Lung (tissue), 11 donors: ENCODE measurements at regions not wholly inside any gene's neighbourhood (a gene's known extent, or its start where the extent isn't known, plus 50 kb on each side); places are given as distances from the start of the nearest gene placed in this dataset.

Experiments used
- ATAC-seq: fragments of 200-7000 bp; cut with Tn5 transposase; one replicate; pipeline ENCODE4 v1.9.1; 2020; ENCODE audit warnings: moderate number of reproducible peaks; ENCODE audit not compliant: insufficient read depth, low FRiP score
- DNase-seq, 3 donors: peaks; one replicate each; pipeline ENCODE4 v3.0.0-alpha.2; 2013 to 2017
- H3K27ac ChIP-seq, 2 donors: one replicate each; pipeline ENCODE4 v1.5.1; 2013; ENCODE audit warnings: mild to moderate bottlenecking in 2 of 2, moderate library complexity in 2 of 2, control low read depth in 1 of 2, inconsistent platforms in 1 of 2, low read depth in 1 of 2, low read length in 1 of 2
- H3K27me3 ChIP-seq, 3 donors: one replicate each; pipeline ENCODE4 v1.5.1; 2013; ENCODE audit warnings: low read length in 2 of 3; ENCODE audit not compliant: control insufficient read depth in 3 of 3, insufficient read depth in 3 of 3
- H3K36me3 ChIP-seq, 4 donors: one replicate each; pipeline ENCODE4 v1.5.1; 2013; ENCODE audit warnings: low read length in 4 of 4, mild to moderate bottlenecking in 1 of 4, moderate library complexity in 1 of 4; ENCODE audit not compliant: control insufficient read depth in 4 of 4, insufficient read depth in 4 of 4
- H3K4me1 ChIP-seq, 5 donors: one replicate each; pipeline ENCODE4 v1.5.1; 2013; ENCODE audit warnings: low read length in 5 of 5, mild to moderate bottlenecking in 2 of 5, moderate library complexity in 1 of 5; ENCODE audit not compliant: control insufficient read depth in 5 of 5, insufficient read depth in 5 of 5
- H3K4me3 ChIP-seq: one replicate; pipeline ENCODE4 v1.5.1; 2013; ENCODE audit warnings: mild to moderate bottlenecking, control low read depth, moderate library complexity
- H3K9ac ChIP-seq, 2 donors: one replicate each; pipeline ENCODE4 v1.5.1; 2013; ENCODE audit warnings: low read length in 2 of 2, control low read depth in 1 of 2; ENCODE audit not compliant: insufficient read depth in 1 of 2
- H3K9me3 ChIP-seq, 4 donors: one replicate each; pipeline ENCODE4 v1.5.1; 2013; ENCODE audit warnings: low read length in 3 of 4, mild to moderate bottlenecking in 1 of 4, moderate library complexity in 1 of 4; ENCODE audit not compliant: control insufficient read depth in 4 of 4, insufficient read depth in 3 of 4
- CTCF ChIP-seq: IDR thresholded peaks from 2 replicates; pipeline ENCODE4 v1.5.1; 2012; ENCODE audit warnings: mild to moderate bottlenecking; ENCODE audit errors: control extremely low read depth, extremely low read depth
- whole genome bisulfite sequencing, 2 donors: extraction: QIAGEN DNeasy Blood & Tissue Kit; methylation state at CpG; one replicate each; pipeline ENCODE4 v1.1.7; 2013; 5-methylcytosine and 5-hydroxymethylcytosine counted together
- donor health status: control.
- donor health status: control.
- donor health status: Bipolar disorder and iron deficiency.
- donor health status: healthy.
- donor health status: DM: yes; HTN: yes; CAD: no.

- H3K9ac ChIP-seq, result no peak overlapping the region
- ATAC-seq (no peak), DNase-seq (no peak)
- no peak overlapping the region for H3K27ac ChIP-seq
- no peak overlapping the region for H3K4me3 ChIP-seq
- peaks cover 0 to 3% (median under 1%) of the 10 kb centered on the region in 4 donors for H3K9me3 ChIP-seq
- no peaks in the 10 kb centered on the region for H3K4me1 ChIP-seq
- H3K27me3 ChIP-seq, result no peaks in the 10 kb centered on the region
- WGBS, 2 donors, result 90 to 97% methylated on average over 5 of the region's 5 CpGs
- no peak for TF ChIP-seq CTCF
- H3K36me3 ChIP-seq, result no peaks in the 10 kb centered on the region
Measured at GRCh38 chr3:147471741-147472140, 62.6 kb downstream of the ZIC1 start.

- Histone ChIP-seq H3K27me3 (no peaks in the 10 kb centered on the region), H3K4me1 (no peaks in the 10 kb centered on the region), H3K27ac (no peak overlapping the region), H3K9ac (no peak overlapping the region), H3K36me3 (no peaks in the 10 kb centered on the region), H3K9me3 (peaks cover 0 to 3% (median under 1%) of the 10 kb centered on the region in 4 donors), H3K4me3 (no peak overlapping the region)
- 94 to 96% methylated on average over 1 of the region's 1 CpG for WGBS, 2 donors
- no peak for TF ChIP-seq CTCF
- DNase-seq, result no peak
- no peak for ATAC-seq
Measured at GRCh38 chr3:147472846-147473245, 63.7 kb downstream of the ZIC1 start.

GRCh38 chr3:147483145-147483544, 74.0 kb downstream of the ZIC1 start:
- WGBS, 2 donors, result 72 to 79% methylated on average over 1 of the region's 1 CpG
- H3K9ac ChIP-seq, result no peak overlapping the region
- DNase-seq (no peak), ATAC-seq (no peak)
- no peak overlapping the region for H3K27ac ChIP-seq
- no peaks in the 10 kb centered on the region for H3K9me3 ChIP-seq
- H3K36me3 ChIP-seq, result no peaks in the 10 kb centered on the region
- TF ChIP-seq CTCF, result no peak
- no peak overlapping the region for H3K4me3 ChIP-seq
- H3K27me3 ChIP-seq, result peaks cover 0 to 3% (median 0%) of the 10 kb centered on the region in 3 donors
- no peaks in the 10 kb centered on the region for H3K4me1 ChIP-seq

- no peaks in the 10 kb centered on the region for H3K36me3 ChIP-seq
- no peaks in the 10 kb centered on the region for H3K9me3 ChIP-seq
- ATAC-seq, result no peak
- H3K4me1 ChIP-seq, result no peaks in the 10 kb centered on the region
- TF ChIP-seq CTCF, result no peak
- H3K27ac ChIP-seq, result no peak overlapping the region
- no peak overlapping the region for H3K4me3 ChIP-seq
- H3K27me3 ChIP-seq, result peaks cover 0 to 3% (median 0%) of the 10 kb centered on the region in 3 donors
- DNase-seq, result no peak
- WGBS, 2 donors, result 75 to 78% methylated on average over 1 of the region's 1 CpG
- H3K9ac ChIP-seq, result no peak overlapping the region
Measured at GRCh38 chr3:147483578-147483977, 74.4 kb downstream of the ZIC1 start.
